ENCODE measurements at regions not wholly inside any gene's neighbourhood (a gene's known extent, or its start where the extent isn't known, plus 50 kb on each side); places are given as distances from the start of the nearest gene placed in this dataset.
"Not testable (repeated sequence)": the region's sequence is repeated elsewhere in the genome, so short reads cannot be mapped to it uniquely, and the experiment has no call there.

DNA sequence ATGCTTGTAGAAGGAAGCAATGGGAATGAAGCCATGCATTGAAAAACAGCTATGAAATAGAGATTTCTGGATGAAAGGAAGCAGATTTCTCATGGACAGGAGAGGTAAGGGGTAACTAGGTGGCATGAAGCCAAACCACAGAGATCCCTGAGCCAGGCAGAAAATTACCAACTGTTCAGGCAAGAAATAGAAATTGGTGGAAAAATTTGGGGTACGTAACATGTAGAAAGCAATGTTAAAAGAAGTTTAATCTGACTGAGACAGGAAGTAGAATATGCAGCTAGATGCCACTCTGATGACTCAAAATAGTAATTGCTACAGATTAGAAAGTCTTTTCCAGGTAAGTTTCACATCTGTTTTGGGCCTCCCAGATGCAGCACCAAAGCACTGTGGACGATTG, 928.5 kb upstream of the CELF4 start:
- Mint-ChIP-seq H3K36me3 (ENCODE audit: insufficient read depth, unreplicated experiment) (no peaks in the 10 kb centered on the region), H3K27ac (ENCODE audit: unreplicated experiment) (no peak overlapping the region), H3K9me3 (ENCODE audit: unreplicated experiment) (no peaks in the 10 kb centered on the region), H3K4me3 (ENCODE audit: unreplicated experiment) (no peak overlapping the region), H3K4me1 (ENCODE audit: low read depth, unreplicated experiment) (no peaks in the 10 kb centered on the region), H3K27me3 (ENCODE audit: insufficient read depth, unreplicated experiment) (no peaks in the 10 kb centered on the region)
- no peaks in the 10 kb centered on the region for H3K36me3 ChIP-seq (ENCODE audit: control insufficient read depth, insufficient read depth, low read length)
- no peaks in the 10 kb centered on the region for H3K27me3 ChIP-seq (replicated peaks; ENCODE audit: control insufficient read depth, insufficient read depth, low read length)
- TF ChIP-seq, protein P1, sequence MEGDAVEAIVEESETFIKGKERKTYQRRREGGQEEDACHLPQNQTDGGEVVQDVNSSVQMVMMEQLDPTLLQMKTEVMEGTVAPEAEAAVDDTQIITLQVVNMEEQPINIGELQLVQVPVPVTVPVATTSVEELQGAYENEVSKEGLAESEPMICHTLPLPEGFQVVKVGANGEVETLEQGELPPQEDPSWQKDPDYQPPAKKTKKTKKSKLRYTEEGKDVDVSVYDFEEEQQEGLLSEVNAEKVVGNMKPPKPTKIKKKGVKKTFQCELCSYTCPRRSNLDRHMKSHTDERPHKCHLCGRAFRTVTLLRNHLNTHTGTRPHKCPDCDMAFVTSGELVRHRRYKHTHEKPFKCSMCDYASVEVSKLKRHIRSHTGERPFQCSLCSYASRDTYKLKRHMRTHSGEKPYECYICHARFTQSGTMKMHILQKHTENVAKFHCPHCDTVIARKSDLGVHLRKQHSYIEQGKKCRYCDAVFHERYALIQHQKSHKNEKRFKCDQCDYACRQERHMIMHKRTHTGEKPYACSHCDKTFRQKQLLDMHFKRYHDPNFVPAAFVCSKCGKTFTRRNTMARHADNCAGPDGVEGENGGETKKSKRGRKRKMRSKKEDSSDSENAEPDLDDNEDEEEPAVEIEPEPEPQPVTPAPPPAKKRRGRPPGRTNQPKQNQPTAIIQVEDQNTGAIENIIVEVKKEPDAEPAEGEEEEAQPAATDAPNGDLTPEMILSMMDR (IDR thresholded peaks at IDR 0.05; ENCODE audit: insufficient read depth in 1 of 2, low read depth in 1 of 2, low read length in 1 of 2, severe bottlenecking in 1 of 2, unreplicated experiment in 1 of 2) = no peak
- no peaks in the 10 kb centered on the region for H3K4me1 ChIP-seq
- POLR2A ChIA-PET = no interaction called here
- intact Hi-C loops (cut with micrococcal nuclease; ENCODE audit: unreplicated experiment) = no loop called here
- H3K4me3 ChIP-seq (ENCODE audit: low read depth, low read length) = no peak overlapping the region
- H3K9me3 ChIP-seq = no peaks in the 10 kb centered on the region
- CTCF ChIA-PET = no interaction called here
- no TSS peak for BruUV-seq (replicated peaks)
- no peak for DNase-seq

DNA sequence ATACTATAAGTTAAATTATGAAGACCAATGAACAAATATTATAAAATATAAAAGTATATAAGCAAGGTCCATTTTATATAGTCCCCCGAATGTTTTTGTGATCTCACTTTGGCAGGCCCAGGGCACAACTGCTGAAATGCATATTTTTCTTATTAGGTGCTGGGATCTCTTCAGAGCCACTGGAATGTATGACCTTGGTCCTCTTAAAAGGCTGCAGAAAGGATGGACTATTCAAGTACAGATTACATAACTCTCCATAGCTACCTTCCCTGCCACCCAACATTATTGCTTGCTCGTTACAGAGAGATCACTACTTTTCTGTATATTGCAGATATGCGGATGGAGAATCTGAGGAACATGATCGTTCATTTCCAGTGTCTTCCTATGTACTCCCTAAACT, 925.6 kb upstream of the CELF4 start:
- Mint-ChIP-seq H3K9me3 (ENCODE audit: unreplicated experiment) (no peaks in the 10 kb centered on the region), H3K27ac (ENCODE audit: unreplicated experiment) (no peak overlapping the region), H3K4me3 (ENCODE audit: unreplicated experiment) (no peak overlapping the region), H3K4me1 (ENCODE audit: low read depth, unreplicated experiment) (no peaks in the 10 kb centered on the region), H3K27me3 (ENCODE audit: insufficient read depth, unreplicated experiment) (no peaks in the 10 kb centered on the region), H3K36me3 (ENCODE audit: insufficient read depth, unreplicated experiment) (no peaks in the 10 kb centered on the region)
- ChIA-PET CTCF (no interaction called here), POLR2A (no interaction called here)
- H3K9me3 ChIP-seq = no peaks in the 10 kb centered on the region
- BruUV-seq (replicated peaks) = no TSS peak
- intact Hi-C loops (cut with micrococcal nuclease; ENCODE audit: unreplicated experiment) = no loop called here
- no peaks in the 10 kb centered on the region for H3K4me1 ChIP-seq
- DNase-seq = no peak
- no peaks in the 10 kb centered on the region for H3K36me3 ChIP-seq (ENCODE audit: control insufficient read depth, insufficient read depth, low read length)
- H3K27me3 ChIP-seq (replicated peaks; ENCODE audit: control insufficient read depth, insufficient read depth, low read length) = no peaks in the 10 kb centered on the region
- no peak overlapping the region for H3K4me3 ChIP-seq (ENCODE audit: low read depth, low read length)
- TF ChIP-seq, protein P1 (IDR thresholded peaks at IDR 0.05; ENCODE audit: insufficient read depth in 1 of 2, low read depth in 1 of 2, low read length in 1 of 2, severe bottlenecking in 1 of 2, unreplicated experiment in 1 of 2) = no peak

GRCh38 chr18:38489721-38490120, 924.1 kb upstream of the CELF4 start:
- H3K27me3 ChIP-seq (replicated peaks; ENCODE audit: control insufficient read depth, insufficient read depth, low read length); H3K4me3 Mint-ChIP-seq (ENCODE audit: unreplicated experiment); BruUV-seq (replicated peaks); H3K36me3 Mint-ChIP-seq (ENCODE audit: insufficient read depth, unreplicated experiment); H3K27me3 Mint-ChIP-seq (ENCODE audit: insufficient read depth, unreplicated experiment); H3K4me3 ChIP-seq (ENCODE audit: low read depth, low read length); H3K36me3 ChIP-seq (ENCODE audit: control insufficient read depth, insufficient read depth, low read length); H3K9me3 Mint-ChIP-seq (ENCODE audit: unreplicated experiment); H3K27ac Mint-ChIP-seq (ENCODE audit: unreplicated experiment); intact Hi-C loops (cut with micrococcal nuclease; ENCODE audit: unreplicated experiment); CTCF ChIA-PET; POLR2A ChIA-PET; DNase-seq; H3K4me1 Mint-ChIP-seq (ENCODE audit: low read depth, unreplicated experiment); H3K9me3 ChIP-seq; H3K4me1 ChIP-seq: not testable (repeated sequence)

- no peak overlapping the region for H3K4me3 ChIP-seq (ENCODE audit: low read depth, low read length)
- H3K4me1 ChIP-seq = no peaks in the 10 kb centered on the region
- TF ChIP-seq, protein P1 (IDR thresholded peaks at IDR 0.05; ENCODE audit: insufficient read depth in 1 of 2, low read depth in 1 of 2, low read length in 1 of 2, severe bottlenecking in 1 of 2, unreplicated experiment in 1 of 2) = no peak
- Mint-ChIP-seq H3K27me3 (ENCODE audit: insufficient read depth, unreplicated experiment) (no peaks in the 10 kb centered on the region), H3K9me3 (ENCODE audit: unreplicated experiment) (no peaks in the 10 kb centered on the region), H3K4me1 (ENCODE audit: low read depth, unreplicated experiment) (no peaks in the 10 kb centered on the region), H3K36me3 (ENCODE audit: insufficient read depth, unreplicated experiment) (no peaks in the 10 kb centered on the region), H3K4me3 (ENCODE audit: unreplicated experiment) (no peak overlapping the region), H3K27ac (ENCODE audit: unreplicated experiment) (no peak overlapping the region)
- no peak for DNase-seq
- no peaks in the 10 kb centered on the region for H3K9me3 ChIP-seq
- BruUV-seq (replicated peaks) = no TSS peak
- intact Hi-C loops (cut with micrococcal nuclease; ENCODE audit: unreplicated experiment) = no loop called here
- no peaks in the 10 kb centered on the region for H3K36me3 ChIP-seq (ENCODE audit: control insufficient read depth, insufficient read depth, low read length)
- CTCF ChIA-PET = interaction anchor here (0.6 kb wide), 2 partner anchors 8 to 9 kb away, joined by 3 read pairs; no protein-coding TSS in a partner anchor
- POLR2A ChIA-PET = no interaction called here
- no peaks in the 10 kb centered on the region for H3K27me3 ChIP-seq (replicated peaks; ENCODE audit: control insufficient read depth, insufficient read depth, low read length)
Observed at GRCh38 chr18:38487521-38487920, 921.9 kb upstream of the CELF4 start.

Data from Caco-2 (cell line).